Endothelial cell of umbilical vein (primary cell): ENCODE measurements at regions not wholly inside any gene's neighbourhood (a gene's known extent, or its start where the extent isn't known, plus 50 kb on each side); places are given as distances from the start of the nearest gene placed in this dataset.
A peak's percentile ranks its signal among the peaks of the same experiment; 100 is the strongest.

ENCODE experiments used
- BruUV-seq: library from RNA; stranded (reverse); fragments of 400-500 nt; replicated peaks from 2 replicates; lab custom pipeline; 2021; lab: Mats Ljungman, UMichigan
- CTCF ChIA-PET: fragments of 300-600, 350-600 bp; sonication (Branson Sonifier 250); formaldehyde crosslinking; loops from one replicate; lab custom pipeline; 2021; ENCODE audit warnings: antibody characterized with exemption, inconsistent platforms; lab: Charles Lee
- POLR2A ChIA-PET: fragments of 300-600, 350-600 bp; sonication (Branson Sonifier 250); formaldehyde crosslinking; loops from one replicate; lab custom pipeline; 2021; ENCODE audit warnings: antibody characterized with exemption, inconsistent platforms; lab: Charles Lee
- DNase-seq: peaks from one replicate; pipeline ENCODE4 v3.0.0-alpha.2; 2011; ENCODE audit warnings: low read depth, low spot score
- FAIRE-seq: peaks from 2 replicates; lab custom pipeline; 2011; peaks lifted over from hg19 to GRCh38; lab: Jason Lieb, UNC
- H2AFZ ChIP-seq: 2 replicates; pipeline ENCODE4 v1.6.0; 2012; ENCODE audit warnings: low read depth, low read length, control low read depth, inconsistent platforms
- H3K27ac ChIP-seq: 2 replicates; pipeline ENCODE4 v1.5.1; 2011; ENCODE audit warnings: low read depth, mild to moderate bottlenecking, control low read depth, low read length, moderate library complexity; ENCODE audit not compliant: insufficient read depth
- H3K27me3 ChIP-seq, 2 experiments: 2 replicates each; pipeline versions ENCODE4 v1.6.0 to v1.6.1; 2011; ENCODE audit warnings: low read length in 2 of 2, mixed read lengths in 1 of 2; ENCODE audit not compliant: control insufficient read depth in 2 of 2, insufficient read depth in 2 of 2
- H3K36me3 ChIP-seq, 2 experiments: 2 replicates in 1 of 2; 3 replicates in 1 of 2; pipeline ENCODE4 v1.5.1; 2011; ENCODE audit warnings: low read length in 2 of 2, mild to moderate bottlenecking in 1 of 2, moderate library complexity in 1 of 2; ENCODE audit not compliant: control insufficient read depth in 2 of 2, insufficient read depth in 2 of 2; ENCODE audit errors: extremely low read depth in 1 of 2
- H3K4me1 ChIP-seq: 3 replicates; pipeline ENCODE4 v1.5.1; 2011; ENCODE audit warnings: mild to moderate bottlenecking, low read length; ENCODE audit not compliant: control insufficient read depth, insufficient read depth; ENCODE audit errors: extremely low read depth
- H3K4me2 ChIP-seq: 2 replicates; pipeline ENCODE4 v1.6.1; 2011; ENCODE audit warnings: low read length, control low read depth, mixed read lengths; ENCODE audit not compliant: insufficient read depth
- H3K4me3 ChIP-seq, 3 experiments: fragments of 200-600 bp in 1 of 3; sonication (generic), shearing (Covaris generic) in 1 of 3; replicated peaks in 1 of 3; 2 replicates each; pipeline ENCODE4 v1.5.1; 2011 to 2016; ENCODE audit warnings: control low read depth in 3 of 3, low read length in 3 of 3, mild to moderate bottlenecking in 2 of 3, inconsistent platforms in 1 of 3, low read depth in 1 of 3, moderate library complexity in 1 of 3; ENCODE audit not compliant: insufficient read depth in 1 of 3
- H3K79me2 ChIP-seq: 2 replicates; pipeline ENCODE4 v1.6.0; 2012; ENCODE audit warnings: low read length, inconsistent platforms; ENCODE audit not compliant: control insufficient read depth, insufficient read depth
- H3K9ac ChIP-seq: replicated peaks from 2 replicates; pipeline ENCODE3; 2011; ENCODE audit warnings: low read length, control low read depth; ENCODE audit not compliant: insufficient read depth; ENCODE audit errors: extremely low read depth
- H3K9me1 ChIP-seq: replicated peaks from 3 replicates; pipeline ENCODE4 v1.6.0; 2011; ENCODE audit warnings: mild to moderate bottlenecking, low read length; ENCODE audit not compliant: control insufficient read depth, insufficient read depth; ENCODE audit errors: extremely low read depth
- H3K9me3 ChIP-seq: replicated peaks from 2 replicates; pipeline ENCODE4 v1.5.1; 2012; ENCODE audit warnings: low read length, inconsistent platforms; ENCODE audit not compliant: control insufficient read depth, insufficient read depth
- H4K20me1 ChIP-seq: replicated peaks from 2 replicates; pipeline ENCODE3; 2011; ENCODE audit warnings: mild to moderate bottlenecking, low read length; ENCODE audit not compliant: control insufficient read depth, insufficient read depth; ENCODE audit errors: extremely low read depth
- CTCF ChIP-seq, 2 donors: IDR thresholded peaks; 1 replicate in 1 of 2; 2 replicates in 1 of 2; pipeline ENCODE4 v1.5.1; 2011; ENCODE audit warnings: low read length in 2 of 2, mild to moderate bottlenecking in 2 of 2, moderate library complexity in 2 of 2, control low read depth in 1 of 2, inconsistent platforms in 1 of 2, low read depth in 1 of 2; ENCODE audit not compliant: insufficient read depth in 1 of 2; ENCODE audit errors: extremely low read depth in 1 of 2
- EZH2 ChIP-seq: IDR thresholded peaks from 2 replicates; pipeline ENCODE4 v1.6.1; 2012; ENCODE audit warnings: borderline replicate concordance, low read depth, mild to moderate bottlenecking, moderate library complexity, low read length, inconsistent platforms; ENCODE audit not compliant: severe bottlenecking
- GATA2 ChIP-seq: IDR thresholded peaks from 2 replicates; pipeline ENCODE4 v1.7.0; 2011; ENCODE audit warnings: low read depth, mild to moderate bottlenecking, moderate library complexity, mixed read lengths, low read length; ENCODE audit not compliant: insufficient read length, insufficient read depth
- JUN ChIP-seq: IDR thresholded peaks from 2 replicates; pipeline ENCODE4 v1.6.1; 2011; ENCODE audit warnings: borderline replicate concordance, low read depth; ENCODE audit not compliant: insufficient read length, insufficient read depth
- POLR2AphosphoS5 ChIP-seq: IDR thresholded peaks from 2 replicates; pipeline ENCODE4 v1.6.1; 2012; ENCODE audit warnings: low read depth, mild to moderate bottlenecking, control low read depth, low read length, moderate library complexity; ENCODE audit not compliant: insufficient read depth
- dilution Hi-C: fragments of 300-500 bp; cut with MboI; formaldehyde crosslinking; loops from one replicate; pipeline ENCODE4 v1.15.0; 2019; ENCODE audit warnings: low sequenced_read_pairs; ENCODE audit not compliant: extremely low pct_ligation_motif_present
- intact Hi-C: fragments of 100-400 bp; cut with micrococcal nuclease; formaldehyde crosslinking; loops from one replicate; pipeline ENCODE4 v1.10.0; 2022
- TF ChIP-seq, protein P1 (sequence below): IDR thresholded peaks from 2 replicates; pipeline ENCODE4 v1.6.1; 2011; ENCODE audit not compliant: insufficient read depth, insufficient read length

- Histone ChIP-seq H3K27me3 (peaks cover 0 to 2% of the 10 kb centered on the region in 2 experiments), H4K20me1 (no peaks in the 10 kb centered on the region), H3K9ac (no peak overlapping the region), H3K36me3 (no peaks in the 10 kb centered on the region), H3K27ac (no peak overlapping the region), H3K4me2 (no peak overlapping the region), H3K4me1 (peaks cover 6% of the 10 kb centered on the region), H3K4me3 (no peak overlapping the region), H3K9me3 (no peaks in the 10 kb centered on the region), H3K9me1 (no peaks in the 10 kb centered on the region), H3K79me2 (no peaks in the 10 kb centered on the region), H2AFZ (no peak overlapping the region)
- no peak for TF ChIP-seq CTCF (IDR thresholded peaks at IDR 0.05; ENCODE audit: extremely low read depth in 1 of 2, insufficient read depth in 1 of 2, low read depth in 1 of 2, low read length in 2 of 2)
- TF ChIP-seq GATA2 = no peak
- FAIRE-seq (no peak), DNase-seq (no peak)
- intact Hi-C loops = no loop called here
- POLR2A ChIA-PET = no interaction called here
- dilution Hi-C loops = no loop called here
- no TSS peak for BruUV-seq
- CTCF ChIA-PET = no interaction called here
These were observed 526.1 kb upstream of the NRP1 start for GRCh38 chr10:33860552-33860951.

GRCh38 chr10:33859319-33860022 is 525.0 kb upstream of the NRP1 start:
- DNase-seq = peak; percentile 21
- no peak overlapping the region for H2AFZ ChIP-seq
- H3K36me3 ChIP-seq = no peaks in the 10 kb centered on the region
- no peaks in the 10 kb centered on the region for H4K20me1 ChIP-seq
- no peaks in the 10 kb centered on the region for H3K9me3 ChIP-seq
- no peak for FAIRE-seq
- no peaks in the 10 kb centered on the region for H3K79me2 ChIP-seq
- CTCF ChIA-PET = no interaction called here
- no peak overlapping the region for H3K9ac ChIP-seq
- no peaks in the 10 kb centered on the region for H3K9me1 ChIP-seq
- POLR2A ChIA-PET = no interaction called here
- intact Hi-C loops = loop anchor here (5.0 kb wide), 1 partner anchor 527 kb away; the partner anchor contains the start of gene NRP1
- H3K27me3 ChIP-seq = peaks cover 0 to 2% of the 10 kb centered on the region in 2 experiments
- H3K4me2 ChIP-seq = no peak overlapping the region
- TF ChIP-seq GATA2 (no peak), JUN (no peak), EZH2 (no peak), POLR2AphosphoS5 (no peak)
- TF ChIP-seq, protein P1, sequence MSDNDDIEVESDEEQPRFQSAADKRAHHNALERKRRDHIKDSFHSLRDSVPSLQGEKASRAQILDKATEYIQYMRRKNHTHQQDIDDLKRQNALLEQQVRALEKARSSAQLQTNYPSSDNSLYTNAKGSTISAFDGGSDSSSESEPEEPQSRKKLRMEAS = no peak
- no peak overlapping the region for H3K27ac ChIP-seq
- dilution Hi-C loops = no loop called here
- peaks cover 6% of the 10 kb centered on the region for H3K4me1 ChIP-seq
- BruUV-seq = no TSS peak
- no peak overlapping the region for H3K4me3 ChIP-seq
